ENCODE measurements at regions not wholly inside any gene's neighbourhood (a gene's known extent, or its start where the extent isn't known, plus 50 kb on each side); places are given as distances from the start of the nearest gene placed in this dataset.

DNA sequence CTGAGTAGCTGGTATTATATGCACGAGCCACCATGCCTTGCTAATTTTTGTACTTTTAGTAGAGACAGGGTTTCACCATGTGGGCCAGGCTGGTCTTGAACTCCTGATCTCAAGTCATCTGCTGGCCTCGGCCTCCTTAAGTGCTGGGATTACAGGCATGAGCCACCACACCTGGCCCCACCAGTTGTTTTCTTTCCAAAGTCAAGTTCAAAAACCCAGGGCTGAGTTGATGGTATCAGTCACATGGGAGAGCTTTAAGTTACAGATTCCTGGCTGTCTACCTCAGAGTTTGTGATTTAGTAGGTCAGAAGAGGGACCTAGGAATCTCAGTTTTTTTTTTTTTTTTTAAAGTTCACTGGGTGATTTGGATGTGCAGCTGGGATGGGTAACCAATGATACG is 107.7 kb downstream of the SCP2D1 start:
- no peak overlapping the region for H3K4me3 Mint-ChIP-seq
- no peaks in the 10 kb centered on the region for H3K27me3 ChIP-seq (ENCODE audit: control insufficient read depth in 2 of 2, insufficient read depth in 2 of 2, low read length in 2 of 2)
- no peaks in the 10 kb centered on the region for H3K4me1 ChIP-seq (ENCODE audit: control insufficient read depth in 1 of 2, insufficient read depth in 2 of 2, low read length in 2 of 2)
- H3K27me3 Mint-ChIP-seq (ENCODE audit: low read depth in 3 of 3): peaks cover 0 to 4% (median 0%) of the 10 kb centered on the region in 3 donors
- no peaks in the 10 kb centered on the region for H3K36me3 Mint-ChIP-seq
- 100% methylated on average over 1 of the region's 3 CpGs for WGBS (ENCODE audit: insufficient coverage)
- H2AFZ ChIP-seq (ENCODE audit: insufficient read depth, low read depth, low read length, poor library complexity, severe bottlenecking): no peak overlapping the region
- no peaks in the 10 kb centered on the region for H3K9me3 ChIP-seq (replicated peaks in 1 of 2; ENCODE audit: control insufficient read depth in 1 of 2, insufficient read depth in 1 of 2, low read length in 2 of 2)
- peaks cover 0 to 6% (median 2%) of the 10 kb centered on the region in 7 donors for H3K9me3 Mint-ChIP-seq
- no peaks in the 10 kb centered on the region for H3K36me3 ChIP-seq (replicated peaks in 1 of 2; ENCODE audit: control insufficient read depth in 1 of 2, insufficient read depth in 2 of 2, low read length in 2 of 2)
- no peak overlapping the region for H3K27ac ChIP-seq (ENCODE audit: low read depth in 1 of 2, low read length in 2 of 2)
- intact Hi-C loops (cut with micrococcal nuclease): no loop called here
- no peaks in the 10 kb centered on the region for H3K4me1 Mint-ChIP-seq
- H3K27ac Mint-ChIP-seq: no peak overlapping the region
- no peaks in the 10 kb centered on the region for H4K20me1 ChIP-seq (ENCODE audit: insufficient read depth, low read length)
- TF ChIP-seq, protein P1, sequence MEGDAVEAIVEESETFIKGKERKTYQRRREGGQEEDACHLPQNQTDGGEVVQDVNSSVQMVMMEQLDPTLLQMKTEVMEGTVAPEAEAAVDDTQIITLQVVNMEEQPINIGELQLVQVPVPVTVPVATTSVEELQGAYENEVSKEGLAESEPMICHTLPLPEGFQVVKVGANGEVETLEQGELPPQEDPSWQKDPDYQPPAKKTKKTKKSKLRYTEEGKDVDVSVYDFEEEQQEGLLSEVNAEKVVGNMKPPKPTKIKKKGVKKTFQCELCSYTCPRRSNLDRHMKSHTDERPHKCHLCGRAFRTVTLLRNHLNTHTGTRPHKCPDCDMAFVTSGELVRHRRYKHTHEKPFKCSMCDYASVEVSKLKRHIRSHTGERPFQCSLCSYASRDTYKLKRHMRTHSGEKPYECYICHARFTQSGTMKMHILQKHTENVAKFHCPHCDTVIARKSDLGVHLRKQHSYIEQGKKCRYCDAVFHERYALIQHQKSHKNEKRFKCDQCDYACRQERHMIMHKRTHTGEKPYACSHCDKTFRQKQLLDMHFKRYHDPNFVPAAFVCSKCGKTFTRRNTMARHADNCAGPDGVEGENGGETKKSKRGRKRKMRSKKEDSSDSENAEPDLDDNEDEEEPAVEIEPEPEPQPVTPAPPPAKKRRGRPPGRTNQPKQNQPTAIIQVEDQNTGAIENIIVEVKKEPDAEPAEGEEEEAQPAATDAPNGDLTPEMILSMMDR (IDR thresholded peaks at IDR 0.05): no peak
- H3K4me2 ChIP-seq (replicated peaks; ENCODE audit: extremely low read depth, low read length, poor library complexity, severe bottlenecking): no peak overlapping the region
- no peaks in the 10 kb centered on the region for H3K79me2 ChIP-seq (ENCODE audit: insufficient read depth, low read length)
- no peak overlapping the region for H3K9ac ChIP-seq (ENCODE audit: insufficient read depth, low read length, poor library complexity, severe bottlenecking)
- DNase-seq: no peak
- no peak overlapping the region for H3K4me3 ChIP-seq (replicated peaks in 1 of 3; ENCODE audit: low read depth in 2 of 3, low read length in 3 of 3)

DNA sequence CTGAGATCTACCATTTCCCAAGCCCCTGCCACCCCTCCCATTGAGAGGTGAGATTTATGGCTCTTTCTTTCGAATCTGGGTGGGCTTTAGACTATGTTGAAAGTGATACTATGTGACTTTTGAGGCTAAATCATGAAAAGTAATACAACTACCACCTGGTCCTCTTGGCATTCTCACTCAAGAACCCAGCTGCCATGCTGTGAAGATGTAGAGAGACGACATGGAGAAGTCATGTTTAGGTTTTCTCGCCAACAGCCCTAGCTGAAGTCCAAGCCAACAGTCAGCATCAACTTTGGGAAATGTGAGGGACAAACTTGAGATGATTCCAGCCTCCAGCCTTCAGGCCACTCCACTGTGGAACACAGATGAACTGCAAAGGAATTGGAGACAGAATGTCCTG is 108.7 kb downstream of the SCP2D1 start:
- Histone ChIP-seq H3K4me1 (ENCODE audit: control insufficient read depth in 1 of 2, insufficient read depth in 2 of 2, low read length in 2 of 2) (no peaks in the 10 kb centered on the region), H4K20me1 (ENCODE audit: insufficient read depth, low read length) (no peaks in the 10 kb centered on the region), H2AFZ (ENCODE audit: insufficient read depth, low read depth, low read length, poor library complexity, severe bottlenecking) (no peak overlapping the region), H3K27me3 (ENCODE audit: control insufficient read depth in 2 of 2, insufficient read depth in 2 of 2, low read length in 2 of 2) (no peaks in the 10 kb centered on the region), H3K27ac (ENCODE audit: low read depth in 1 of 2, low read length in 2 of 2) (no peak overlapping the region), H3K79me2 (ENCODE audit: insufficient read depth, low read length) (no peaks in the 10 kb centered on the region), H3K9me3 (replicated peaks in 1 of 2; ENCODE audit: control insufficient read depth in 1 of 2, insufficient read depth in 1 of 2, low read length in 2 of 2) (no peaks in the 10 kb centered on the region), H3K4me2 (replicated peaks; ENCODE audit: extremely low read depth, low read length, poor library complexity, severe bottlenecking) (no peak overlapping the region), H3K36me3 (replicated peaks in 1 of 2; ENCODE audit: control insufficient read depth in 1 of 2, insufficient read depth in 2 of 2, low read length in 2 of 2) (no peaks in the 10 kb centered on the region), H3K4me3 (replicated peaks in 1 of 3; ENCODE audit: low read depth in 2 of 3, low read length in 3 of 3) (no peak overlapping the region), H3K9ac (ENCODE audit: insufficient read depth, low read length, poor library complexity, severe bottlenecking) (no peak overlapping the region)
- TF ChIP-seq, protein P1 (IDR thresholded peaks at IDR 0.05): no peak
- peaks cover 0 to 6% (median 2%) of the 10 kb centered on the region in 7 donors for H3K9me3 Mint-ChIP-seq
- no peaks in the 10 kb centered on the region for H3K4me1 Mint-ChIP-seq
- no peaks in the 10 kb centered on the region for H3K36me3 Mint-ChIP-seq
- H3K27ac Mint-ChIP-seq: no peak overlapping the region
- intact Hi-C loops (cut with micrococcal nuclease): no loop called here
- DNase-seq: no peak
- peaks cover 0 to 6% (median 0%) of the 10 kb centered on the region in 3 donors for H3K27me3 Mint-ChIP-seq (ENCODE audit: low read depth in 3 of 3)
- H3K4me3 Mint-ChIP-seq: no peak overlapping the region
- WGBS (ENCODE audit: insufficient coverage): no CpG with 5 or more reads among the region's 3 CpGs

All from CD14-positive monocyte (primary cell).